Amniotic epithelial cell (primary cell): ENCODE measurements at regions not wholly inside any gene's neighbourhood (a gene's known extent, or its start where the extent isn't known, plus 50 kb on each side); places are given as distances from the start of the nearest gene placed in this dataset.

ENCODE experiments used
- DNase-seq: peaks from one replicate; pipeline ENCODE4 v3.0.0-alpha.2; 2010; ENCODE audit warnings: low read depth

GRCh38 chr22:48836673-48837340 is 990.9 kb downstream of the BRD1 start:
- no peak for DNase-seq

- DNase-seq: no peak
These were observed 991.6 kb downstream of the BRD1 start for GRCh38 chr22:48835857-48836672.

GRCh38 chr22:48835364-48835763 is 992.3 kb downstream of the BRD1 start:
- no peak for DNase-seq

- no peak for DNase-seq
These were observed 993.3 kb downstream of the BRD1 start for GRCh38 chr22:48834404-48834803.

- DNase-seq: no peak
These were observed 995.1 kb downstream of the BRD1 start for GRCh38 chr22:48832592-48832991.

- DNase-seq: no peak
These were observed 997.8 kb downstream of the BRD1 start for GRCh38 chr22:48829908-48830307.

GRCh38 chr22:48828688-48829087 is 999.0 kb downstream of the BRD1 start:
- no peak for DNase-seq

GRCh38 chr22:48827904-48828555 is 999.6 kb downstream of the BRD1 start:
- no peak for DNase-seq

- no peak for DNase-seq
These were observed 1000.3 kb downstream of the BRD1 start for GRCh38 chr22:48827268-48827846.

- no peak for DNase-seq
These were observed 1001.1 kb downstream of the BRD1 start for GRCh38 chr22:48826546-48826945.

- no peak for DNase-seq
These were observed 1001.7 kb downstream of the BRD1 start for GRCh38 chr22:48825802-48826520.

GRCh38 chr22:48824712-48825651 is 1002.7 kb downstream of the BRD1 start:
- no peak for DNase-seq

GRCh38 chr22:48823941-48824340 is 1003.7 kb downstream of the BRD1 start:
- no peak for DNase-seq

GRCh38 chr22:48822278-48823233 is 1005.1 kb downstream of the BRD1 start:
- no peak for DNase-seq

GRCh38 chr22:48821727-48822126 is 1005.9 kb downstream of the BRD1 start:
- DNase-seq: no peak

- no peak for DNase-seq
These were observed 1006.4 kb downstream of the BRD1 start for GRCh38 chr22:48821346-48821690.

GRCh38 chr22:48820481-48821345 is 1007.0 kb downstream of the BRD1 start:
- no peak for DNase-seq

- no peak for DNase-seq
These were observed 1007.7 kb downstream of the BRD1 start for GRCh38 chr22:48819961-48820360.

GRCh38 chr22:48819232-48819631 is 1008.4 kb downstream of the BRD1 start:
- DNase-seq: no peak
